Bronchial epithelial cell (primary cell): ENCODE measurements at regions not wholly inside any gene's neighbourhood (a gene's known extent, or its start where the extent isn't known, plus 50 kb on each side); places are given as distances from the start of the nearest gene placed in this dataset.

Experiments
- DNase-seq: peaks from one replicate; pipeline ENCODE4 v3.0.0-alpha.2; 2010; ENCODE audit warnings: low read depth
- FAIRE-seq: peaks from 2 replicates; lab custom pipeline; 2011; peaks lifted over from hg19 to GRCh38; lab: Jason Lieb, UNC
- H3K27me3 ChIP-seq: 2 replicates; pipeline ENCODE4 v1.5.1; 2011; ENCODE audit warnings: low read length; ENCODE audit not compliant: control insufficient read depth, insufficient read depth
- H3K36me3 ChIP-seq: 2 replicates; pipeline ENCODE4 v1.5.1; 2011; ENCODE audit warnings: low read length; ENCODE audit not compliant: control insufficient read depth, insufficient read depth
- H3K4me3 ChIP-seq: 2 replicates; pipeline ENCODE4 v1.5.1; 2011; ENCODE audit warnings: mild to moderate bottlenecking, low read depth, low read length, control low read depth
- CTCF ChIP-seq: IDR thresholded peaks from 2 replicates; pipeline ENCODE4 v1.5.1; 2011; ENCODE audit warnings: mild to moderate bottlenecking, moderate library complexity, low read length, control low read depth, inconsistent platforms; ENCODE audit not compliant: insufficient read depth, severe bottlenecking

- Histone ChIP-seq H3K4me3 (no peak overlapping the region), H3K27me3 (no peaks in the 10 kb centered on the region), H3K36me3 (no peaks in the 10 kb centered on the region)
- DNase-seq (no peak), FAIRE-seq (no peak)
- no peak for TF ChIP-seq CTCF
Measured at GRCh38 chr4:160286051-160286450, 1183.2 kb downstream of the RAPGEF2 start.

- DNase-seq (no peak), FAIRE-seq (no peak)
- TF ChIP-seq CTCF = no peak
- Histone ChIP-seq H3K36me3 (no peaks in the 10 kb centered on the region), H3K4me3 (no peak overlapping the region), H3K27me3 (no peaks in the 10 kb centered on the region)
Measured at GRCh38 chr4:160296476-160296875, 1193.6 kb downstream of the RAPGEF2 start.

GRCh38 chr4:160299177-160299576 lies 1196.3 kb downstream of the RAPGEF2 start:
- Histone ChIP-seq H3K4me3 (no peak overlapping the region), H3K27me3 (no peaks in the 10 kb centered on the region), H3K36me3 (no peaks in the 10 kb centered on the region)
- FAIRE-seq (no peak), DNase-seq (no peak)
- TF ChIP-seq CTCF = no peak

GRCh38 chr4:160299608-160300007 lies 1196.7 kb downstream of the RAPGEF2 start:
- no peak overlapping the region for H3K4me3 ChIP-seq
- FAIRE-seq (no peak), DNase-seq (peak; percentile 16)
- H3K36me3 ChIP-seq = no peaks in the 10 kb centered on the region
- no peaks in the 10 kb centered on the region for H3K27me3 ChIP-seq
- no peak for TF ChIP-seq CTCF

- peak; percentile 11 for DNase-seq
Measured at GRCh38 chr4:160316036-160316435, 1213.2 kb downstream of the RAPGEF2 start.

More at GRCh38 chr4:160316036-160316435, 1213.2 kb downstream of the RAPGEF2 start:
- Histone ChIP-seq H3K4me3 (no peak overlapping the region), H3K27me3 (no peaks in the 10 kb centered on the region), H3K36me3 (no peaks in the 10 kb centered on the region)
- FAIRE-seq = no peak
- TF ChIP-seq CTCF = no peak
